ENCODE measurements at regions not wholly inside any gene's neighbourhood (a gene's known extent, or its start where the extent isn't known, plus 50 kb on each side); places are given as distances from the start of the nearest gene placed in this dataset.

- no TSS peak for BruUV-seq (replicated peaks)
- ChIA-PET POLR2A (interaction anchor here (0.7 kb wide), 1 partner anchor 475 kb away, joined by 3 read pairs; no protein-coding TSS in a partner anchor), CTCF (interaction anchor here (0.6 to 2.8 kb wide), 27 partner anchors 9 to 807 kb away, joined by 3 to 12 read pairs (median 3); no protein-coding TSS in a partner anchor)
- H3K4me3 Mint-ChIP-seq (ENCODE audit: unreplicated experiment), result no peak overlapping the region
- intact Hi-C loops (cut with micrococcal nuclease), result loop anchor here (1.0 to 10.0 kb wide), 5 partner anchors 220 to 740 kb away; no protein-coding TSS in a partner anchor
- H3K9me3 Mint-ChIP-seq (ENCODE audit: unreplicated experiment), result no peaks in the 10 kb centered on the region
- DNase-seq (ENCODE audit: unreplicated experiment), result peak; percentile 22
- H3K36me3 Mint-ChIP-seq (ENCODE audit: insufficient read depth, unreplicated experiment), result no peaks in the 10 kb centered on the region
- peak; percentile 55 for TF ChIP-seq CTCF (IDR thresholded peaks at IDR 0.05; ENCODE audit: unreplicated experiment)
- H3K4me1 Mint-ChIP-seq (ENCODE audit: insufficient read depth, unreplicated experiment), result no peaks in the 10 kb centered on the region
- H3K27ac Mint-ChIP-seq (ENCODE audit: low read depth, unreplicated experiment), result no peak overlapping the region
- peaks cover 73% of the 10 kb centered on the region for H3K27me3 Mint-ChIP-seq (ENCODE audit: insufficient read depth, unreplicated experiment)
These were observed 56.3 kb upstream of the EYA4 start for GRCh38 chr6:133184798-133185372.

GRCh38 chr6:133185731-133186130 is 55.4 kb upstream of the EYA4 start:
- Mint-ChIP-seq H3K4me3 (ENCODE audit: unreplicated experiment) (no peak overlapping the region), H3K27ac (ENCODE audit: low read depth, unreplicated experiment) (no peak overlapping the region), H3K27me3 (ENCODE audit: insufficient read depth, unreplicated experiment) (peaks cover 73% of the 10 kb centered on the region), H3K36me3 (ENCODE audit: insufficient read depth, unreplicated experiment) (no peaks in the 10 kb centered on the region), H3K9me3 (ENCODE audit: unreplicated experiment) (no peaks in the 10 kb centered on the region), H3K4me1 (ENCODE audit: insufficient read depth, unreplicated experiment) (no peaks in the 10 kb centered on the region)
- ChIA-PET POLR2A (no interaction called here), CTCF (interaction anchor here (0.6 to 2.8 kb wide), 24 partner anchors 8 to 806 kb away, joined by 3 to 12 read pairs (median 4); no protein-coding TSS in a partner anchor)
- intact Hi-C loops (cut with micrococcal nuclease), result loop anchor here (1.0 to 10.0 kb wide), 4 partner anchors 221 to 739 kb away; no protein-coding TSS in a partner anchor
- no TSS peak for BruUV-seq (replicated peaks)
- no peak for DNase-seq (ENCODE audit: unreplicated experiment)
- TF ChIP-seq CTCF (IDR thresholded peaks at IDR 0.05; ENCODE audit: unreplicated experiment), result no peak

GRCh38 chr6:133187114-133187513 is 54.0 kb upstream of the EYA4 start:
- no peak for DNase-seq (ENCODE audit: unreplicated experiment)
- POLR2A ChIA-PET, result no interaction called here
- Mint-ChIP-seq H3K36me3 (ENCODE audit: insufficient read depth, unreplicated experiment) (no peaks in the 10 kb centered on the region), H3K27ac (ENCODE audit: low read depth, unreplicated experiment) (no peak overlapping the region), H3K4me1 (ENCODE audit: insufficient read depth, unreplicated experiment) (no peaks in the 10 kb centered on the region), H3K9me3 (ENCODE audit: unreplicated experiment) (no peaks in the 10 kb centered on the region), H3K4me3 (ENCODE audit: unreplicated experiment) (no peak overlapping the region), H3K27me3 (ENCODE audit: insufficient read depth, unreplicated experiment) (peaks cover 81% of the 10 kb centered on the region)
- no peak for TF ChIP-seq CTCF (IDR thresholded peaks at IDR 0.05; ENCODE audit: unreplicated experiment)
- CTCF ChIA-PET, result interaction anchor here (1.4 to 2.8 kb wide), 2 partner anchors 326 to 737 kb away, joined by 5 to 10 read pairs; no protein-coding TSS in a partner anchor
- intact Hi-C loops (cut with micrococcal nuclease), result loop anchor here (5.0 to 10.0 kb wide), 2 partner anchors 222 to 355 kb away; no protein-coding TSS in a partner anchor
- no TSS peak for BruUV-seq (replicated peaks)

GRCh38 chr6:133187657-133188453 is 53.3 kb upstream of the EYA4 start:
- no peak for TF ChIP-seq CTCF (IDR thresholded peaks at IDR 0.05; ENCODE audit: unreplicated experiment)
- H3K27me3 Mint-ChIP-seq (ENCODE audit: insufficient read depth, unreplicated experiment), result peaks cover 81% of the 10 kb centered on the region
- no peaks in the 10 kb centered on the region for H3K4me1 Mint-ChIP-seq (ENCODE audit: insufficient read depth, unreplicated experiment)
- H3K36me3 Mint-ChIP-seq (ENCODE audit: insufficient read depth, unreplicated experiment), result no peaks in the 10 kb centered on the region
- CTCF ChIA-PET, result interaction anchor here (0.8 to 2.8 kb wide), 2 partner anchors 326 to 358 kb away, joined by 3 to 10 read pairs; no protein-coding TSS in a partner anchor
- POLR2A ChIA-PET, result no interaction called here
- intact Hi-C loops (cut with micrococcal nuclease), result loop anchor here (5.0 to 10.0 kb wide), 2 partner anchors 223 to 356 kb away; no protein-coding TSS in a partner anchor
- H3K9me3 Mint-ChIP-seq (ENCODE audit: unreplicated experiment), result no peaks in the 10 kb centered on the region
- BruUV-seq (replicated peaks), result no TSS peak
- DNase-seq (ENCODE audit: unreplicated experiment), result no peak
- no peak overlapping the region for H3K27ac Mint-ChIP-seq (ENCODE audit: low read depth, unreplicated experiment)
- H3K4me3 Mint-ChIP-seq (ENCODE audit: unreplicated experiment), result no peak overlapping the region

Measured in MCF 10A (cell line).